Uterus (tissue), 2 donors: ENCODE measurements at regions not wholly inside any gene's neighbourhood (a gene's known extent, or its start where the extent isn't known, plus 50 kb on each side); places are given as distances from the start of the nearest gene placed in this dataset.

Experiments used
- CTCF ChIP-seq, 4 experiments: fragments of 200-600 bp in 2 of 4; fragments of 450-650 bp in 2 of 4; sonication (generic) in 2 of 4; IDR thresholded peaks; one replicate each; pipeline ENCODE4 v1.5.1; 2016 to 2019; ENCODE audit warnings: antibody characterized with exemption in 4 of 4, mild to moderate bottlenecking in 2 of 4, moderate library complexity in 1 of 4
- POLR2A ChIP-seq, 2 donors: fragments of 450-650 bp; IDR thresholded peaks; one replicate each; pipeline ENCODE4 v1.6.1; 2016; ENCODE audit warnings: antibody characterized with exemption in 2 of 2, mild to moderate bottlenecking in 1 of 2, moderate library complexity in 1 of 2

GRCh38 chr9:107737610-107737986, 248.0 kb upstream of the KLF4 start:
- no peak for TF ChIP-seq CTCF (IDR thresholded peaks at IDR 0.05)
- TF ChIP-seq POLR2A (IDR thresholded peaks at IDR 0.05), result no peak
